Left lung (tissue), 4 donors: ENCODE measurements at regions not wholly inside any gene's neighbourhood (a gene's known extent, or its start where the extent isn't known, plus 50 kb on each side); places are given as distances from the start of the nearest gene placed in this dataset.

Source experiments
- ATAC-seq: fragments of 200-7000 bp; cut with Tn5 transposase; one replicate; pipeline ENCODE4 v1.9.1; 2020; ENCODE audit warnings: moderate library complexity
- DNase-seq, 4 donors: peaks; one replicate each; pipeline ENCODE4 v3.0.0-alpha.2; 2013 to 2020
- H3K27ac ChIP-seq, 2 donors: fragments of 200-600 bp; sonication (generic) in 1 of 2; one replicate each; pipeline versions ENCODE4 v1.5.0 to v1.8.0; 2020 to 2021
- H3K27me3 ChIP-seq, 2 donors: fragments of 200-600 bp; sonication (generic) in 1 of 2; one replicate each; pipeline versions ENCODE4 v1.5.0 to v1.8.0; 2020 to 2021
- H3K36me3 ChIP-seq, 2 donors: fragments of 200-600 bp; sonication (generic) in 1 of 2; one replicate each; pipeline versions ENCODE4 v1.5.0 to v1.8.0; 2020 to 2021
- H3K4me1 ChIP-seq, 2 donors: fragments of 200-600 bp; one replicate each; pipeline ENCODE4 v1.8.0; 2021
- H3K4me3 ChIP-seq, 2 donors: fragments of 200-600 bp; sonication (generic) in 1 of 2; one replicate each; pipeline versions ENCODE4 v1.5.0 to v1.8.0; 2020 to 2021; ENCODE audit warnings: mild to moderate bottlenecking in 1 of 2
- H3K9me3 ChIP-seq, 2 donors: fragments of 200-600 bp; sonication (generic) in 1 of 2; one replicate each; pipeline versions ENCODE4 v1.5.0 to v1.8.0; 2020 to 2021
- intact Hi-C, 2 donors: fragments of 100-400 bp; cut with DNase I; formaldehyde crosslinking; loops; one replicate each; pipeline versions ENCODE4 v1.11.2 to v1.14.2; 2022
- TF ChIP-seq, protein P1 (sequence below), 2 donors: fragments of 200-600 bp; sonication (generic) in 1 of 2; IDR thresholded peaks; one replicate each; pipeline versions ENCODE4 v1.5.0 to v1.8.0; 2021; ENCODE audit warnings: antibody characterized with exemption in 2 of 2
- donor health status: DM: no; HTN: yes; CAD: no.
- donor health status: DM: no; HTN: no; CAD: no.

DNA sequence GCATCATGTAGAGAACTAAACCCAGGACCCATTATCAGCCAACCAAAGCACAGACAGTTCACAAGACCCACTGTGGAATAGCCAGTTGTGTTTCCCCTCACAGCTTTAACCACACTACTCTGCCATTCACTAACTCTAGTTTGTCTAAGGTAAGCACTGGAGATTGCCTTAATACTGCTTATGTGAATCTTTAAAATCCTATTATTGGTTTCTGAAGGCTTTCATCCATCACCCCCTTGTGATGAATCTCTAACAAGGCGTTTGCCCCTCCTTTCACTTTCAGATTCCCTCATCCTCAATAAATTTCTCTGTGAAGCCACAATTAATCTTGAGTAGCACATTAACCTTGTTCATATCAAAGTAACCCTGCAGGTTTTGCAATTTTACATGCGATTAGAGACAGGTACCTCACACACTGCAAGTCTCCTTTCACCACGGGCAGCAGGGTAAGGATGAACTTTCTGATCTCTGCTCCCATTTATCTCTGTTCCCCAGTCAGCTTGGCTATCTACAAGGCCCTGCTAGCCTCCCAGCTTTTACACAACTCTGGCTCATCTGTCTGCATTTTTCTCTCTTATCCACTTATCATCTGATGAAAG, 785.6 kb downstream of the REEP3 start:
- Histone ChIP-seq H3K27me3 (no peaks in the 10 kb centered on the region), H3K27ac (no peak overlapping the region), H3K9me3 (no peaks in the 10 kb centered on the region), H3K36me3 (no peaks in the 10 kb centered on the region), H3K4me1 (no peaks in the 10 kb centered on the region), H3K4me3 (no peak overlapping the region)
- intact Hi-C loops, result no loop called here
- TF ChIP-seq, protein P1, sequence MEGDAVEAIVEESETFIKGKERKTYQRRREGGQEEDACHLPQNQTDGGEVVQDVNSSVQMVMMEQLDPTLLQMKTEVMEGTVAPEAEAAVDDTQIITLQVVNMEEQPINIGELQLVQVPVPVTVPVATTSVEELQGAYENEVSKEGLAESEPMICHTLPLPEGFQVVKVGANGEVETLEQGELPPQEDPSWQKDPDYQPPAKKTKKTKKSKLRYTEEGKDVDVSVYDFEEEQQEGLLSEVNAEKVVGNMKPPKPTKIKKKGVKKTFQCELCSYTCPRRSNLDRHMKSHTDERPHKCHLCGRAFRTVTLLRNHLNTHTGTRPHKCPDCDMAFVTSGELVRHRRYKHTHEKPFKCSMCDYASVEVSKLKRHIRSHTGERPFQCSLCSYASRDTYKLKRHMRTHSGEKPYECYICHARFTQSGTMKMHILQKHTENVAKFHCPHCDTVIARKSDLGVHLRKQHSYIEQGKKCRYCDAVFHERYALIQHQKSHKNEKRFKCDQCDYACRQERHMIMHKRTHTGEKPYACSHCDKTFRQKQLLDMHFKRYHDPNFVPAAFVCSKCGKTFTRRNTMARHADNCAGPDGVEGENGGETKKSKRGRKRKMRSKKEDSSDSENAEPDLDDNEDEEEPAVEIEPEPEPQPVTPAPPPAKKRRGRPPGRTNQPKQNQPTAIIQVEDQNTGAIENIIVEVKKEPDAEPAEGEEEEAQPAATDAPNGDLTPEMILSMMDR (IDR thresholded peaks at IDR 0.05), result no peak
- DNase-seq (no peak), ATAC-seq (no peak)

DNA sequence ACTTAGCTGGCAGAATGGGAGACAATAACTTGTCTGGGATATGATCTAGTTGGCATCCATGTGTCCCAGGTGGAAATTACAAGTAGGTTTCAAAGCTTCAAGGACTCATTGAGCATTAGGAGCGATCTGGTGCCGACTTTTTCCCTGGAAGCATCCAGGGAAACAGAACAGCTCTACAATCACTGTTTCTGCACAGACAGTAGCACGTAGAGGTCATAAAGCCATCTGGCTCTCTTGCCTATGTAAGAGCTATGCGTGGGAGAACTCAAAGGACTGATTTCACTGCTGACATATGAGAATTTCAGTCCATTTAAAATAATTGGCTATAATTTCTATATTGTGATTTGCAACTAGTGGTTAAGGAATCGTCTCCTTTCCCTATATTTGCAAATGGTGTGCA, 791.7 kb downstream of the REEP3 start:
- ATAC-seq (no peak), DNase-seq (peak in 2 of 4 donors; percentile 7 to 10)
- no peaks in the 10 kb centered on the region for H3K9me3 ChIP-seq
- no peaks in the 10 kb centered on the region for H3K27me3 ChIP-seq
- no peaks in the 10 kb centered on the region for H3K36me3 ChIP-seq
- H3K4me3 ChIP-seq, result no peak overlapping the region
- no peaks in the 10 kb centered on the region for H3K4me1 ChIP-seq
- no peak overlapping the region for H3K27ac ChIP-seq
- intact Hi-C loops, result no loop called here
- TF ChIP-seq, protein P1 (IDR thresholded peaks at IDR 0.05), result no peak

DNA sequence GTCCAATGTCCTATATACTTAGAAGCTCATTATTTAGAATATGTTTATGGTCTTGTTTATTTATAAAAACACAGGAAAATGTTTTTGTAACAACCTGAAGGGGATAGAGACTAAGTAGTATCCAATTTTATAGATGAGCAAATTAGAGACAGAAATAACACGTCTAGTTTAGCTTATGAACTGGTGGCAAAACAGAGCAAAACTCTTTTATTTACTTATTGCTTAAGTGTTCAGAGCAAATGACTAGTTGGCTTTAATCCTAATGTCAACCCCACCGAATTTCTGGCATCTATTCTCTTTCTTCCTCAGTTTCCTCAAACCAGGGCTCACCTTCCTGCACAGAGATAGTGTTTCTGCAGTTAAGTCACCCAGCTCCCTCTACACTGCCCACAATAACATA, 792.8 kb downstream of the REEP3 start:
- ATAC-seq (no peak), DNase-seq (no peak)
- intact Hi-C loops, result no loop called here
- Histone ChIP-seq H3K27ac (no peak overlapping the region), H3K36me3 (no peaks in the 10 kb centered on the region), H3K9me3 (no peaks in the 10 kb centered on the region), H3K4me1 (no peaks in the 10 kb centered on the region), H3K4me3 (no peak overlapping the region), H3K27me3 (no peaks in the 10 kb centered on the region)
- TF ChIP-seq, protein P1 (IDR thresholded peaks at IDR 0.05), result no peak

DNA sequence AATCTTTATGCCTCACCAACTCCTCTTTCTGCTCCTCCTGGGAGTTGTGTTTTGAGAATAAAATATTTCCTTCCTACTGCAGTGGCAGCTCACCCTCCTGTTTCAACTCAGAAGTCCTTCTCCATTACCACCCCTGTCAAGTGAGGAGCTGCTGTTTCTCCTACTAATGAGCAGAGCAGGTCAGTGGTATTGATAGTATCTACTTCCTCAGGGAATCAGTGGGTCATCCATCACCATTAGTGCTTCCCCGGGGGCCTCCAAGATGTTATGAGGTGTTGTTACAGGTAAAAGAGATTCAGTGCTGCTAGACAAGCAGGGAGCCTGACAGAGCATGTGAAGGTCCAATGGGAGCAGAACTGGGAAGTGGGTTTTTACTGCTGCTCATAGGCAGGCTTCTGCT, 795.2 kb downstream of the REEP3 start:
- Histone ChIP-seq H3K27me3 (no peaks in the 10 kb centered on the region), H3K4me1 (no peaks in the 10 kb centered on the region), H3K27ac (no peak overlapping the region), H3K36me3 (no peaks in the 10 kb centered on the region), H3K9me3 (no peaks in the 10 kb centered on the region), H3K4me3 (no peak overlapping the region)
- no peak for ATAC-seq
- TF ChIP-seq, protein P1 (IDR thresholded peaks at IDR 0.05), result no peak
- no peak for DNase-seq
- intact Hi-C loops, result no loop called here

DNA sequence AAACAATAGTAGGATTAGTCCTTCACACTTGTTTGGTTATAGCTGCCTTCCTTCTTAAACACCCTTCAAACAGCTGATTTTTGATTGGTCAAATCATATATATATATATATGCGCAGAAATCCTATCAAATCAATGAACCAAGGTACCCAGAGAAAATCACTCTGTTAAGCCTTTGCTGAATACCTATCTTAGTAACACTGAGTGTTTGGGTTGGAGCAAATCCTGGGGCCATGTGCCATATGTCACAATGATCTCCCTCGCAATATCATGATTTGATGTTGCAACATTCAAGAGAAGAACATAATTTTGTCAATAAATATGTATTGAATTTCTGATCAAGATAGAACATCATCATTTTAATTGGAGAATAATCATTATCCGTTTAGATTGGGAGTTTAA, 795.6 kb downstream of the REEP3 start:
- Histone ChIP-seq H3K27me3 (no peaks in the 10 kb centered on the region), H3K9me3 (no peaks in the 10 kb centered on the region), H3K27ac (no peak overlapping the region), H3K4me1 (no peaks in the 10 kb centered on the region), H3K36me3 (no peaks in the 10 kb centered on the region), H3K4me3 (no peak overlapping the region)
- TF ChIP-seq, protein P1 (IDR thresholded peaks at IDR 0.05), result no peak
- DNase-seq (no peak), ATAC-seq (no peak)
- intact Hi-C loops, result no loop called here
